ENCODE measurements at regions not wholly inside any gene's neighbourhood (a gene's known extent, or its start where the extent isn't known, plus 50 kb on each side); places are given as distances from the start of the nearest gene placed in this dataset.

DNA sequence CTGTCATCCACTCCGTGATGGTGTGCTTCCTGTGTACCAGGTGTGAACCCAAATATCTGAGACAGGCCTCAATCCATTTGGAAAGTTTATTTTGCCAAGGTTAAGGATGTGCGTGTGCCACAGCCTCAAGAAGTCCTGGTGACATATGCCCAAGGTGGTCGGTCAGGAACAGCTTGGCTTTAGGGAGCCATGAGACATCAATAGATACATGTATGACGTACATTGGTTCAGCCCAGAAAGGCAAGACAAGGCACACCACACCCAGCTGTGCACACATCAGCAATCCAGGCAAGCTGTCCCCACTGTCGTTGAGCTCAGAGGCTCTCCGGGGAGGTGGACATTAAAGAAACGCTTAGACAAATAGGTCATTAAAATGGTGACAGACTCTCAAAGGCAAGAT, 56.8 kb upstream of the SHANK2 start:
- DNase-seq = no peak

DNA sequence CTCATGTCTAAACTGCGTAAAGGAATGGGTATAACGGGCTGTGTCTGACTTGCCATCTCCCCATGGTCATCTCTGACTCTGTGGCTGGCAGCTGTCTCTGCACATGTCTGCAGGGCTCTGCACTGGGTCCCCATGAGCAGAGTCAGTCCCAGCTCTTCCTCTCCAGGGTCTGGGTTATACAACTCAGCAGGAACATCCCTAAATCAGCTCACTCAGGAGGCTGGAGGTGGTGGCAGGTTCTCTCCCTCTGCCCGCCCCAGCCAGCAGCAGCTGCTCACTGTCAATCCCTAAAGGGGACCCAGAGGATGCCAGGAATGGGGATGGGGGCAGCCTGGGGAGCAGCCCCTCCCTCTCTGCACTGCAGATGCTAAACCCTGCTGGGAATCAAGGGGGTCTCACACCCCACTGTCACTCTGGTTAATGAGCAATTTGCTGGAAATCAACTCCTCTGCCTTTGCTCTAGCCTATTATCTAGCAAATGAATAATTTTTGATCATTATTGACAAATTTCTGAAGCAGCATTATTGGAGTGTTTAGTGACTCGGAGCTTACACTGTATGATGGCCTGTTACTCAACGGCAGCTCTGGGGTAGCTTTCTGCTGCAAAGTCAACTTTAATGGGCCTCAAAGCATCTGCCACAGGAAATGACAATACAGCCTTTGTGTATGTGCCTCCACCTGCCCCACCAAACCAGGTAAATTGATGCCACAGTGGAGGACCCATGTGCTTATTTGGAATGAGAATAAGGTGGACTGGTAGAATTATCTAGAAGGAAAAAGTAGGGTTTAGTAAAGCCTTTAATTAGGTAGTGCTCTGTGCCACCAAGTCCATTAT, 55.7 kb upstream of the SHANK2 start:
- no peak for DNase-seq

- no peak for DNase-seq
Observed at GRCh38 chr11:71305451-71306125, 53.2 kb upstream of the SHANK2 start.

DNA sequence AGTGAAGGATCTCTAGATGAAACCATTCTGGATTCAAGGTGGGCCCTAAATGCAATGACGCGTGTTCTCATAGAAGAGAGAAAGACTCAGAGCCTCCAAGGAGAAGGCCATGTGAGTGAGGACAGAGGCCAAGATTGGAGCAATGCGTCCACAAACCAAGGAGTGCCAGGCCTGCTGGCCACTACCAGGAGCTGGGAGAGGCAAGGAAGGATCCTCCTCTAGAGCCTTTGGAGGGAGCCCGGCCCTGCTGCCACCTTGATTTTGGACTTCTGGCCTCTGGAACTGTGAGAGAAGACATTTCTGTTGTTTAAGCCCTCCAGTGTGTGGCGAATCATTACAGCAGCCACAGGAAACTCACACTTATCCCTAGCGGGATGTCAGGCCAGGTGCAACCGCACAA, 52.7 kb upstream of the SHANK2 start:
- DNase-seq = no peak

- no peak for DNase-seq
Observed at GRCh38 chr11:71304491-71304890, 52.1 kb upstream of the SHANK2 start.

- DNase-seq = no peak
Observed at GRCh38 chr11:71304045-71304444, 51.7 kb upstream of the SHANK2 start.

GRCh38 chr11:71302911-71303310, 50.5 kb upstream of the SHANK2 start:
- no peak for DNase-seq

- no peak for DNase-seq
Observed at GRCh38 chr11:71302534-71302909, 50.1 kb upstream of the SHANK2 start.
